ENCODE measurements at regions not wholly inside any gene's neighbourhood (a gene's known extent, or its start where the extent isn't known, plus 50 kb on each side); places are given as distances from the start of the nearest gene placed in this dataset.
"Not testable (repeated sequence)": the region's sequence is repeated elsewhere in the genome, so short reads cannot be mapped to it uniquely, and the experiment has no call there.

GRCh38 chr6:85908120-85908519 lies 265.4 kb upstream of the SYNCRIP start:
- not testable (repeated sequence) for TF ChIP-seq EZH2 (IDR thresholded peaks at IDR 0.05); POLR2AphosphoS5 (IDR thresholded peaks at IDR 0.05; ENCODE audit: borderline replicate concordance, low read depth, low read length)

All from SK-N-MC (cell line).